Neural cell (in vitro differentiated cells): ENCODE measurements at regions not wholly inside any gene's neighbourhood (a gene's known extent, or its start where the extent isn't known, plus 50 kb on each side); places are given as distances from the start of the nearest gene placed in this dataset.

Experiments
- H2AFZ ChIP-seq: fragments of 200-600, 300-800 bp; sonication (generic), shearing (Covaris generic); 2 replicates; pipeline ENCODE4 v1.6.0; 2014; ENCODE audit warnings: low read depth, mild to moderate bottlenecking, antibody characterized with exemption, low read length, moderate library complexity
- H3F3A ChIP-seq: fragments of 200-600 bp; shearing (Covaris generic); 2 replicates; pipeline ENCODE4 v1.6.1; 2016; ENCODE audit warnings: mild to moderate bottlenecking, moderate library complexity, mixed read lengths, antibody characterized with exemption, low read length; ENCODE audit not compliant: insufficient read depth, poor library complexity, severe bottlenecking
- H3K27ac ChIP-seq: fragments of 200-600, 300-800 bp; sonication (generic), shearing (Covaris generic); 2 replicates; pipeline ENCODE4 v1.5.1; 2014; ENCODE audit warnings: mild to moderate bottlenecking, low read length, moderate library complexity
- H3K27me3 ChIP-seq: fragments of 300-800, 200-600 bp; sonication (generic), shearing (Covaris generic); 2 replicates; pipeline ENCODE4 v1.6.0; 2014; ENCODE audit warnings: mild to moderate bottlenecking, low read depth, low read length, moderate library complexity; ENCODE audit not compliant: insufficient read depth
- H3K36me3 ChIP-seq: fragments of 300-800, 200-600 bp; sonication (generic), shearing (Covaris generic); 2 replicates; pipeline ENCODE4 v1.5.1; 2014; ENCODE audit warnings: mild to moderate bottlenecking, antibody characterized with exemption, low read length, moderate library complexity; ENCODE audit not compliant: insufficient read depth
- H3K4me2 ChIP-seq: fragments of 300-800, 200-600 bp; sonication (generic), shearing (Covaris generic); 2 replicates; pipeline ENCODE4 v1.6.0; 2014; ENCODE audit warnings: mild to moderate bottlenecking, low read length
- H3K4me3 ChIP-seq: fragments of 300-800, 200-600 bp; sonication (generic), shearing (Covaris generic); 2 replicates; pipeline ENCODE4 v1.5.1; 2014; ENCODE audit warnings: mild to moderate bottlenecking, low read length, moderate library complexity
- H3K79me2 ChIP-seq: fragments of 200-600 bp; shearing (Covaris generic); replicated peaks from 2 replicates; pipeline ENCODE4 v1.6.0; 2014; ENCODE audit warnings: mild to moderate bottlenecking, low read length, moderate library complexity; ENCODE audit not compliant: insufficient read depth
- H3K9ac ChIP-seq: fragments of 300-800, 200-600 bp; sonication (generic), shearing (Covaris generic); 2 replicates; pipeline ENCODE4 v1.6.1; 2016; ENCODE audit warnings: mild to moderate bottlenecking, low read length, mixed read lengths
- H3K9me2 ChIP-seq: fragments of 200-600 bp; shearing (Covaris generic); 2 replicates; pipeline ENCODE4 v1.6.1; 2016; ENCODE audit warnings: mild to moderate bottlenecking, low read length, mixed read lengths; ENCODE audit not compliant: insufficient read depth
- H3K9me3 ChIP-seq: fragments of 200-600, 300-800 bp; sonication (generic), shearing (Covaris generic); 2 replicates; pipeline ENCODE4 v1.6.1; 2016; ENCODE audit warnings: mild to moderate bottlenecking, mixed run types, low read length, moderate library complexity, mixed read lengths
- H4K20me1 ChIP-seq: fragments of 200-600 bp; shearing (Covaris generic); 2 replicates; pipeline ENCODE4 v1.6.1; 2016; ENCODE audit warnings: mild to moderate bottlenecking, mixed run types; ENCODE audit not compliant: insufficient read depth
- CTCF ChIP-seq: fragments of 450-650 bp; IDR thresholded peaks from 2 replicates; pipeline ENCODE4 v1.5.1; 2014; ENCODE audit warnings: antibody characterized with exemption, mild to moderate bottlenecking, moderate library complexity; ENCODE audit not compliant: poor library complexity, severe bottlenecking
- EP300 ChIP-seq: fragments of 450-650 bp; conservative IDR thresholded peaks from 2 replicates; pipeline ENCODE4 v1.6.1; 2014; ENCODE audit warnings: antibody characterized with exemption, mild to moderate bottlenecking, moderate library complexity; ENCODE audit not compliant: poor library complexity, severe bottlenecking
- EZH2 ChIP-seq: fragments of 200-600, 300-800 bp; shearing (Covaris generic), sonication (generic); IDR thresholded peaks from 2 replicates; pipeline ENCODE4 v1.6.1; 2014; ENCODE audit warnings: antibody characterized with exemption, low read length, borderline replicate concordance, mild to moderate bottlenecking; ENCODE audit not compliant: insufficient read depth, poor library complexity, severe bottlenecking
- MXI1 ChIP-seq: fragments of 450-650 bp; conservative IDR thresholded peaks from 2 replicates; pipeline ENCODE4 v1.6.1; 2014; ENCODE audit warnings: antibody characterized with exemption, mild to moderate bottlenecking; ENCODE audit not compliant: poor library complexity, severe bottlenecking
- POLR2AphosphoS5 ChIP-seq: IDR thresholded peaks from 2 replicates; pipeline ENCODE4 v1.6.1; 2012
- RAD21 ChIP-seq: fragments of 450-650 bp; conservative IDR thresholded peaks from 2 replicates; pipeline ENCODE4 v1.6.1; 2014; ENCODE audit warnings: antibody characterized with exemption, mild to moderate bottlenecking, moderate library complexity
- REST ChIP-seq: IDR thresholded peaks from 2 replicates; pipeline ENCODE4 v1.6.1; 2012; ENCODE audit warnings: borderline replicate concordance
- SMC3 ChIP-seq: fragments of 450-650 bp; conservative IDR thresholded peaks from 2 replicates; pipeline ENCODE4 v1.6.1; 2014; ENCODE audit warnings: antibody characterized with exemption, mild to moderate bottlenecking, moderate library complexity; ENCODE audit not compliant: poor library complexity
- TAF1 ChIP-seq: IDR thresholded peaks from 2 replicates; pipeline ENCODE4 v1.6.1; 2012; ENCODE audit warnings: low read depth

GRCh38 chr3:107216711-107217110, 160.5 kb upstream of the CCDC54 start:
- TF ChIP-seq MXI1 (no peak), POLR2AphosphoS5 (no peak), TAF1 (no peak), EP300 (no peak), EZH2 (no peak), CTCF (no peak), REST (no peak), RAD21 (no peak), SMC3 (no peak)
- Histone ChIP-seq H3K9me3 (no peaks in the 10 kb centered on the region), H2AFZ (no peak overlapping the region)

GRCh38 chr3:107217172-107217571, 160.1 kb upstream of the CCDC54 start:
- no peaks in the 10 kb centered on the region for H3F3A ChIP-seq
- H3K27ac ChIP-seq: no peak overlapping the region
- no peaks in the 10 kb centered on the region for H3K36me3 ChIP-seq
- H3K9me2 ChIP-seq: no peaks in the 10 kb centered on the region
- H4K20me1 ChIP-seq: no peaks in the 10 kb centered on the region
- no peak for TF ChIP-seq EP300
- no peak overlapping the region for H3K4me3 ChIP-seq
- H3K9me3 ChIP-seq: no peaks in the 10 kb centered on the region
- no peak overlapping the region for H3K9ac ChIP-seq
- H3K27me3 ChIP-seq: no peaks in the 10 kb centered on the region
- no peak overlapping the region for H2AFZ ChIP-seq
- H3K4me2 ChIP-seq: no peak overlapping the region
- no peaks in the 10 kb centered on the region for H3K79me2 ChIP-seq

More at GRCh38 chr3:107216711-107217110, 160.5 kb upstream of the CCDC54 start:
- H3K4me3 ChIP-seq: no peak overlapping the region
- H3K4me2 ChIP-seq: no peak overlapping the region
- H3K79me2 ChIP-seq: no peaks in the 10 kb centered on the region
- H3K36me3 ChIP-seq: no peaks in the 10 kb centered on the region
- H3F3A ChIP-seq: no peaks in the 10 kb centered on the region
- H3K27ac ChIP-seq: no peak overlapping the region
- H3K9me2 ChIP-seq: no peaks in the 10 kb centered on the region
- no peaks in the 10 kb centered on the region for H3K27me3 ChIP-seq
- H4K20me1 ChIP-seq: no peaks in the 10 kb centered on the region
- H3K9ac ChIP-seq: no peak overlapping the region

GRCh38 chr3:107218864-107219269, 158.4 kb upstream of the CCDC54 start:
- no peak overlapping the region for H3K4me2 ChIP-seq
- no peaks in the 10 kb centered on the region for H3F3A ChIP-seq
- no peaks in the 10 kb centered on the region for H4K20me1 ChIP-seq
- no peak overlapping the region for H3K4me3 ChIP-seq
- H3K27me3 ChIP-seq: no peaks in the 10 kb centered on the region
- no peak overlapping the region for H2AFZ ChIP-seq
- TF ChIP-seq CTCF: no peak
- TF ChIP-seq RAD21: no peak
- no peak for TF ChIP-seq EP300
- TF ChIP-seq TAF1: no peak
- TF ChIP-seq EZH2: no peak
- TF ChIP-seq POLR2AphosphoS5: no peak
- no peak for TF ChIP-seq REST
- TF ChIP-seq MXI1: no peak
- no peak for TF ChIP-seq SMC3
- no peak overlapping the region for H3K27ac ChIP-seq
- H3K9ac ChIP-seq: no peak overlapping the region
- no peaks in the 10 kb centered on the region for H3K36me3 ChIP-seq
- no peaks in the 10 kb centered on the region for H3K9me2 ChIP-seq
- no peaks in the 10 kb centered on the region for H3K79me2 ChIP-seq
- no peaks in the 10 kb centered on the region for H3K9me3 ChIP-seq
